ENCODE measurements at regions not wholly inside any gene's neighbourhood (a gene's known extent, or its start where the extent isn't known, plus 50 kb on each side); places are given as distances from the start of the nearest gene placed in this dataset.

GRCh38 chr20:17884307-17885003, 84.1 kb downstream of the SNX5 start:
- no peak for ATAC-seq
- TF ChIP-seq TCF4 (CRISPR knock-in tag; IDR thresholded peaks at IDR 0.05; ENCODE audit: borderline replicate concordance) (no peak), SNAI2 (CRISPR knock-in tag; IDR thresholded peaks at IDR 0.05) (no peak), BACH2 (CRISPR knock-in tag; IDR thresholded peaks at IDR 0.05; ENCODE audit: borderline replicate concordance) (no peak), TOX (CRISPR knock-in tag; IDR thresholded peaks at IDR 0.05; ENCODE audit: borderline replicate concordance) (no peak), ZNF70 (CRISPR knock-in tag; IDR thresholded peaks at IDR 0.05) (no peak), GLIS3 (CRISPR knock-in tag; IDR thresholded peaks at IDR 0.05) (no peak), ZNF565 (CRISPR knock-in tag; conservative IDR thresholded peaks at IDR 0.05; ENCODE audit: low read depth) (no peak)

- TF ChIP-seq ISL1 (CRISPR knock-in tag; IDR thresholded peaks at IDR 0.05): no peak
- ATAC-seq: no peak; the same call in 2 of the 3 replicates
Measured at GRCh38 chr20:17883592-17884306, 84.8 kb downstream of the SNX5 start.

GRCh38 chr20:17882834-17883591, 85.6 kb downstream of the SNX5 start:
- TF ChIP-seq ISL1 (CRISPR knock-in tag; IDR thresholded peaks at IDR 0.05): no peak
- TF ChIP-seq SNAI2 (CRISPR knock-in tag; IDR thresholded peaks at IDR 0.05): no peak
- TF ChIP-seq ZNF565 (CRISPR knock-in tag; conservative IDR thresholded peaks at IDR 0.05; ENCODE audit: low read depth): no peak
- TF ChIP-seq TCF4 (CRISPR knock-in tag; IDR thresholded peaks at IDR 0.05; ENCODE audit: borderline replicate concordance): no peak
- TF ChIP-seq TOX (CRISPR knock-in tag; IDR thresholded peaks at IDR 0.05; ENCODE audit: borderline replicate concordance): no peak
- TF ChIP-seq, protein P1, sequence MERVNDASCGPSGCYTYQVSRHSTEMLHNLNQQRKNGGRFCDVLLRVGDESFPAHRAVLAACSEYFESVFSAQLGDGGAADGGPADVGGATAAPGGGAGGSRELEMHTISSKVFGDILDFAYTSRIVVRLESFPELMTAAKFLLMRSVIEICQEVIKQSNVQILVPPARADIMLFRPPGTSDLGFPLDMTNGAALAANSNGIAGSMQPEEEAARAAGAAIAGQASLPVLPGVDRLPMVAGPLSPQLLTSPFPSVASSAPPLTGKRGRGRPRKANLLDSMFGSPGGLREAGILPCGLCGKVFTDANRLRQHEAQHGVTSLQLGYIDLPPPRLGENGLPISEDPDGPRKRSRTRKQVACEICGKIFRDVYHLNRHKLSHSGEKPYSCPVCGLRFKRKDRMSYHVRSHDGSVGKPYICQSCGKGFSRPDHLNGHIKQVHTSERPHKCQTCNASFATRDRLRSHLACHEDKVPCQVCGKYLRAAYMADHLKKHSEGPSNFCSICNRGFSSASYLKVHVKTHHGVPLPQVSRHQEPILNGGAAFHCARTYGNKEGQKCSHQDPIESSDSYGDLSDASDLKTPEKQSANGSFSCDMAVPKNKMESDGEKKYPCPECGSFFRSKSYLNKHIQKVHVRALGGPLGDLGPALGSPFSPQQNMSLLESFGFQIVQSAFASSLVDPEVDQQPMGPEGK (CRISPR knock-in tag; IDR thresholded peaks at IDR 0.05; ENCODE audit: borderline replicate concordance): no peak
- TF ChIP-seq BACH2 (CRISPR knock-in tag; IDR thresholded peaks at IDR 0.05; ENCODE audit: borderline replicate concordance): no peak
- TF ChIP-seq CSDC2 (CRISPR knock-in tag; IDR thresholded peaks at IDR 0.05): no peak
- no peak for ATAC-seq

- ATAC-seq: no peak
- TF ChIP-seq TSHZ2 (CRISPR knock-in tag; IDR thresholded peaks at IDR 0.05) (no peak), CREB5 (CRISPR knock-in tag; IDR thresholded peaks at IDR 0.05; ENCODE audit: low read depth) (no peak)
Measured at GRCh38 chr20:17882065-17882833, 86.3 kb downstream of the SNX5 start.

- no peak for ATAC-seq
- TF ChIP-seq, protein P1 (CRISPR knock-in tag; IDR thresholded peaks at IDR 0.05; ENCODE audit: borderline replicate concordance): no peak
- TF ChIP-seq CREB5 (CRISPR knock-in tag; IDR thresholded peaks at IDR 0.05; ENCODE audit: low read depth) (no peak), BACH2 (CRISPR knock-in tag; IDR thresholded peaks at IDR 0.05; ENCODE audit: borderline replicate concordance) (no peak), ISL1 (CRISPR knock-in tag; IDR thresholded peaks at IDR 0.05) (no peak), ESRRG (CRISPR knock-in tag; IDR thresholded peaks at IDR 0.05) (no peak), ZNF70 (CRISPR knock-in tag; IDR thresholded peaks at IDR 0.05) (no peak), ZFP3 (CRISPR knock-in tag; IDR thresholded peaks at IDR 0.05) (no peak), CSDC2 (CRISPR knock-in tag; IDR thresholded peaks at IDR 0.05) (no peak), TOX (CRISPR knock-in tag; IDR thresholded peaks at IDR 0.05; ENCODE audit: borderline replicate concordance) (no peak), SNAI2 (CRISPR knock-in tag; IDR thresholded peaks at IDR 0.05) (no peak), TSHZ2 (CRISPR knock-in tag; IDR thresholded peaks at IDR 0.05) (no peak), GLIS3 (CRISPR knock-in tag; IDR thresholded peaks at IDR 0.05) (no peak)
Measured at GRCh38 chr20:17881741-17882064, 86.9 kb downstream of the SNX5 start.

Data from SK-N-SH treated with all-trans-retinoic acid at 6 μM for 48 hours (cell line).